ENCODE measurements at regions not wholly inside any gene's neighbourhood (a gene's known extent, or its start where the extent isn't known, plus 50 kb on each side); places are given as distances from the start of the nearest gene placed in this dataset.
A peak's percentile ranks its signal among the peaks of the same experiment; 100 is the strongest.

DNA sequence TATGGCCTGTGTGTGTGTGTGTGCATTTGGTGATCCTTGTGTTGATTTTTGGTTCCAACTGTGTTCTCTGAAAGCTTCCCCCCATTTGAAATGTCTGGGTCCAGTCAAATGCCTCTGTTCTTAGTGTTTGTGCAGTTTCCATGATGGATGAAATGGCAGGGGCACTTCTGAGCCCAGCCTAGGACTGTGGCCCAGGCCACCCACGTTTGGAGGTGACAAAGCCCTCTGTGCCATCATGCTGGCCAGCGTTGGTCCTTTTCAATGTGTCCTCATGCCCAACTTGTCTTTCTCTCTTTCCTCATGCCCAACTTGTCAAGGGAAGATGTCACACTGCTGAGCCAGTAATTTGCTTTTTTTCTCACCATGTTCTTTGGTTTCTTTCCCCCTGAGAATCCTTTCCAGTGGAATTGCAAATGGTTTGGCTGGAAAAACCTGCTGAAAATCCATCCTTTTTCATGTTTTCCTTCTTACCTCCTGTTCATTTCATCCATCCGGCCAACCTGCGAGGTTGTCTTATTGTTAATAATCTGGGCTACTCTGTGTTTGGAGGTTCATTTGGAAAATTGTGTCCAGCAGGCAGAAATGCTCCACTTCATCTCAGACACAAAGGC is 113.7 kb upstream of the NAV2 start:
- ATAC-seq (no peak), DNase-seq (no peak)
- H3K9me3 ChIP-seq: no peaks in the 10 kb centered on the region
- no peaks in the 10 kb centered on the region for H3K4me1 ChIP-seq
- TF ChIP-seq, protein P1, sequence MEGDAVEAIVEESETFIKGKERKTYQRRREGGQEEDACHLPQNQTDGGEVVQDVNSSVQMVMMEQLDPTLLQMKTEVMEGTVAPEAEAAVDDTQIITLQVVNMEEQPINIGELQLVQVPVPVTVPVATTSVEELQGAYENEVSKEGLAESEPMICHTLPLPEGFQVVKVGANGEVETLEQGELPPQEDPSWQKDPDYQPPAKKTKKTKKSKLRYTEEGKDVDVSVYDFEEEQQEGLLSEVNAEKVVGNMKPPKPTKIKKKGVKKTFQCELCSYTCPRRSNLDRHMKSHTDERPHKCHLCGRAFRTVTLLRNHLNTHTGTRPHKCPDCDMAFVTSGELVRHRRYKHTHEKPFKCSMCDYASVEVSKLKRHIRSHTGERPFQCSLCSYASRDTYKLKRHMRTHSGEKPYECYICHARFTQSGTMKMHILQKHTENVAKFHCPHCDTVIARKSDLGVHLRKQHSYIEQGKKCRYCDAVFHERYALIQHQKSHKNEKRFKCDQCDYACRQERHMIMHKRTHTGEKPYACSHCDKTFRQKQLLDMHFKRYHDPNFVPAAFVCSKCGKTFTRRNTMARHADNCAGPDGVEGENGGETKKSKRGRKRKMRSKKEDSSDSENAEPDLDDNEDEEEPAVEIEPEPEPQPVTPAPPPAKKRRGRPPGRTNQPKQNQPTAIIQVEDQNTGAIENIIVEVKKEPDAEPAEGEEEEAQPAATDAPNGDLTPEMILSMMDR (IDR thresholded peaks at IDR 0.05): no peak
- intact Hi-C loops (cut with DNase I): no loop called here
- no peak overlapping the region for H3K4me3 ChIP-seq
- H3K36me3 ChIP-seq (ENCODE audit: insufficient read depth in 1 of 2, low read depth in 1 of 2): no peaks in the 10 kb centered on the region
- no peak overlapping the region for H3K27ac ChIP-seq
- WGBS, 3 donors: 59 to 86% (median 60%) methylated on average over 4 of the region's 4 CpGs
- H3K27me3 ChIP-seq (ENCODE audit: insufficient read depth in 3 of 3, low read length in 2 of 3): peaks cover 0 to 4% (median 0%) of the 10 kb centered on the region in 3 donors

GRCh38 chr11:19598456-19598855 is 114.2 kb upstream of the NAV2 start:
- 40 to 77% (median 45%) methylated on average over 3 of the region's 3 CpGs for WGBS, 3 donors
- Histone ChIP-seq H3K4me1 (no peaks in the 10 kb centered on the region), H3K27me3 (ENCODE audit: insufficient read depth in 3 of 3, low read length in 2 of 3) (peaks cover 0 to 4% (median 0%) of the 10 kb centered on the region in 3 donors), H3K9me3 (no peaks in the 10 kb centered on the region), H3K27ac (no peak overlapping the region), H3K36me3 (ENCODE audit: insufficient read depth in 1 of 2, low read depth in 1 of 2) (no peaks in the 10 kb centered on the region), H3K4me3 (no peak overlapping the region)
- TF ChIP-seq, protein P1 (IDR thresholded peaks at IDR 0.05): no peak
- ATAC-seq: no peak
- DNase-seq: no peak
- intact Hi-C loops (cut with DNase I): no loop called here

DNA sequence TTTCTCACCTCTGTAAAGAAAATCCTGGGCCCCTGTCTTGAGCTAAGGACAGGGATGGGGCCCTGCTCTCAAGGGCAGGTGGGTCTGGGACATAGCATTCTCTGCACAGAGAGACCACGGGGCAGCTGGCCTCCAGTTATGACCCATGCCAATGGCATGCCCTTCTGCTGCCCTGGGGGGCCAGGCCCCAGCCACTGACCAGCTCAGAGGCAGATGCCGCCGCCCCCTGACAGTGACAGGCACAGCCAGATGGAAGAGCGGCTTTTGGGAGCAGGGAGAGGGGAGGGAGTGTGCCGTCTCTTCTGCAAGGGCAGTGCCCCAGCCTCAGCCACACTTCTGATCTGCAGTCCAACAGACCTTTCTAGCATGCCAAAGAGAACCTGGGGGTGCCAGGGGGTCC is 114.8 kb upstream of the NAV2 start:
- DNase-seq (peak in 1 of 2 donors; percentile 59), ATAC-seq (peak; percentile 30 to 51 (median 46))
- 59 to 73% (median 69%) methylated on average over 5 of the region's 5 CpGs for WGBS, 3 donors
- intact Hi-C loops (cut with DNase I): no loop called here
- Histone ChIP-seq H3K4me1 (no peaks in the 10 kb centered on the region), H3K36me3 (ENCODE audit: insufficient read depth in 1 of 2, low read depth in 1 of 2) (no peaks in the 10 kb centered on the region), H3K9me3 (no peaks in the 10 kb centered on the region), H3K4me3 (no peak overlapping the region), H3K27ac (no peak overlapping the region), H3K27me3 (ENCODE audit: insufficient read depth in 3 of 3, low read length in 2 of 3) (peaks cover 0 to 4% (median 0%) of the 10 kb centered on the region in 3 donors)
- TF ChIP-seq, protein P1 (IDR thresholded peaks at IDR 0.05): no peak

- no peaks in the 10 kb centered on the region for H3K4me1 ChIP-seq
- no peaks in the 10 kb centered on the region for H3K9me3 ChIP-seq
- DNase-seq: no peak
- peaks cover 0 to 4% (median 0%) of the 10 kb centered on the region in 3 donors for H3K27me3 ChIP-seq (ENCODE audit: insufficient read depth in 3 of 3, low read length in 2 of 3)
- intact Hi-C loops (cut with DNase I): no loop called here
- no peaks in the 10 kb centered on the region for H3K36me3 ChIP-seq (ENCODE audit: insufficient read depth in 1 of 2, low read depth in 1 of 2)
- H3K27ac ChIP-seq: no peak overlapping the region
- TF ChIP-seq, protein P1 (IDR thresholded peaks at IDR 0.05): no peak
- no peak overlapping the region for H3K4me3 ChIP-seq
- WGBS, 3 donors: 68 to 90% (median 78%) methylated on average over 1 of the region's 1 CpG
- no peak for ATAC-seq
Observed at GRCh38 chr11:19597206-19597605, 115.4 kb upstream of the NAV2 start.
